ENCODE measurements at regions not wholly inside any gene's neighbourhood (a gene's known extent, or its start where the extent isn't known, plus 50 kb on each side); places are given as distances from the start of the nearest gene placed in this dataset.

GRCh38 chr2:17190527-17190926 lies 327.7 kb downstream of the RAD51AP2 start:
- Histone ChIP-seq H3K9me3 (replicated peaks; ENCODE audit: low read length) (no peaks in the 10 kb centered on the region), H3K27me3 (ENCODE audit: control insufficient read depth, insufficient read depth, low read length) (no peaks in the 10 kb centered on the region), H3K4me1 (ENCODE audit: control insufficient read depth, insufficient read depth, low read length) (no peaks in the 10 kb centered on the region), H3K36me3 (ENCODE audit: insufficient read depth, low read length) (no peaks in the 10 kb centered on the region), H3K4me3 (ENCODE audit: low read length) (no peak overlapping the region), H3K9ac (ENCODE audit: low read depth, low read length) (no peak overlapping the region), H3K4me2 (ENCODE audit: low read length) (no peak overlapping the region)

DNA sequence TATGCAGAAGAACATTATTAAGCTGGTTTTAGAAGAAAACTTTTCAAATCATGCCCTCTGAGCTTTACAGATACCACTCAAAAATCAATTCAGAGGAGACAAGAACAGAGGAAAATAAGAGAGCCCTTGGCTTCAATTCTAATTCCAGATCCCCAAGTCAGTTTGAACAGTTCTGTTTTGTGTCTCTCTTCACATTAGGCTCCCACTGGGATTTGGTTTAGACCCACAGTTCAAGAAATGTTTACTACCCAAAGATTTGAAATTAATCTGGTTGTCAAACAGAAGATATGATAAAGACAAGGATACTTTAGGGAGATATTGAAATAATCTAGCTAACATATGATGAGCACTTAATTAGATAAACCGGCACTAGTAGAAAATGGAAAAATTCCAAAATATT lies 329.5 kb downstream of the RAD51AP2 start:
- Histone ChIP-seq H3K9me3 (replicated peaks; ENCODE audit: low read length) (no peaks in the 10 kb centered on the region), H3K4me2 (ENCODE audit: low read length) (no peak overlapping the region), H3K4me1 (ENCODE audit: control insufficient read depth, insufficient read depth, low read length) (no peaks in the 10 kb centered on the region), H3K9ac (ENCODE audit: low read depth, low read length) (no peak overlapping the region), H3K27me3 (ENCODE audit: control insufficient read depth, insufficient read depth, low read length) (no peaks in the 10 kb centered on the region), H3K36me3 (ENCODE audit: insufficient read depth, low read length) (no peaks in the 10 kb centered on the region), H3K4me3 (ENCODE audit: low read length) (no peak overlapping the region)

DNA sequence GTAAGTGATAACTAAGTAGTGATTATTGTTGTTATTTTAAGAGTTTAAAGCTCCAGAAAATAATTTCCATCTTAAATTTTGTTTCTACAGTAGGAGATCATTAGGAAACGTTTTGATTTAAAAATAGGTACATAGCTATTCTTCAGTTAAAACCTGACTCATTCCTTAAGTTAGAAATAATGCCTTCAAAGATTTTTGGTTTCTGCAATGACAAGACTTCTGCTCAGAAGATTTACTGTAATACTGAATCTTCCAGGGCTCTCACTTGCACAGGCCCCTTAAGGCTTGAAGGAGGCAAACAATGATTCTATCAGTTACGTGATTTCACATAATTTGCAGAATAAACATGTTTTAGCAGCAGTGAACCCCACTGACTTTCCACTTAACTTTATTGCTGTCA lies 333.7 kb downstream of the RAD51AP2 start:
- Histone ChIP-seq H3K9ac (ENCODE audit: low read depth, low read length) (no peak overlapping the region), H3K36me3 (ENCODE audit: insufficient read depth, low read length) (no peaks in the 10 kb centered on the region), H3K4me3 (ENCODE audit: low read length) (no peak overlapping the region), H3K4me1 (ENCODE audit: control insufficient read depth, insufficient read depth, low read length) (no peaks in the 10 kb centered on the region), H3K4me2 (ENCODE audit: low read length) (no peak overlapping the region), H3K9me3 (replicated peaks; ENCODE audit: low read length) (no peaks in the 10 kb centered on the region), H3K27me3 (ENCODE audit: control insufficient read depth, insufficient read depth, low read length) (no peaks in the 10 kb centered on the region)

DNA sequence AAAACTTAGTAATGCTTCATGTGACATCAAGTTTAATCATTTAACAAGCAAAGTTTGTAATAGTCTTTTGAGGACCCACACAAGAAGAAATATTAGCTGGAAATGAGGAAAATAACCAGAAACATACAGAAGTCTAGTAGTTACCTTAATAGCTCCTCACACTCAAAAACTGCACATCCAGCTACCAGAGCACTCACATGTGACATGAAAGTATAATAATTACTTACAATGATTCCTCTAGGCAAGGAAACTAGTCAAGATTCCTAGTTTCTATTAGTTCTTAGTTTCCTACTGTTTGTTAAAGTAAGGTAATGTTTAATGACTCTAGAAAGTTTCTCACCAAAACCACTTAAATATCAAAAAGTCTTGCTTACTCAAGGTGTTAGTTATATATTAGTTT lies 335.8 kb downstream of the RAD51AP2 start:
- H3K36me3 ChIP-seq (ENCODE audit: insufficient read depth, low read length): no peaks in the 10 kb centered on the region
- no peak overlapping the region for H3K9ac ChIP-seq (ENCODE audit: low read depth, low read length)
- H3K4me3 ChIP-seq (ENCODE audit: low read length): no peak overlapping the region
- no peak overlapping the region for H3K4me2 ChIP-seq (ENCODE audit: low read length)
- no peaks in the 10 kb centered on the region for H3K4me1 ChIP-seq (ENCODE audit: control insufficient read depth, insufficient read depth, low read length)
- no peaks in the 10 kb centered on the region for H3K9me3 ChIP-seq (replicated peaks; ENCODE audit: low read length)
- no peaks in the 10 kb centered on the region for H3K27me3 ChIP-seq (ENCODE audit: control insufficient read depth, insufficient read depth, low read length)

DNA sequence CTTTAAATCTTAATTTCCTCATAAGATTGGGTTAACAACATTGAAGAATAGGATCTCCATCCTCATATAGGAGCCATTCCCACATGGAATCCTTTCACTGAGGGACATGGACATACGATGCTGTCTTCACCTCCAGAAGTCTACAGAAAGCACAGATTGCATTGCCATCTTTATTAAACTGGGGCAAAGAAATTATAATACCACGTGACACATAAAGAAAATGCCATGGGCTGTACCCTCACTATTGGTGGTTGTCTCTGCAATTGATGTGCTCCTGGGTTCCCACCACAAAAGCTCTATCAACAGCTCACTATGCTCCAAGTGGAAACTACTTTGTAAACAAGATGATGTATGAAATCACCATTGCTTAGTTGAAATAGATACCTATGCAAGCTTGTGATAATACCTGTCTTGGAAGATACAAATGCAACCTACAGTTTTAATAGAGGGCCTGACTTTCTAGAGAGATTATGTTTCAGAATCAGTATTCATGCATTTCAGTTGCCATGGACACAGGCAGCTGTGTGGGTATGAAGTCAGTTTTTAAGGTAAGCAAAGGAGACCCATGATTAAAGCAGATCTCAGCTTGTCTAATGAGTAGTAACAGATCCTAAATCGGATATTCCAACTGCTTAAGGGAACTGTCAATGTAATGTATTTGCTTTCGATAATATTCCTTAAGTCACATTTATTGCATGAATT lies 337.0 kb downstream of the RAD51AP2 start:
- Histone ChIP-seq H3K4me3 (ENCODE audit: low read length) (no peak overlapping the region), H3K4me2 (ENCODE audit: low read length) (no peak overlapping the region), H3K27me3 (ENCODE audit: control insufficient read depth, insufficient read depth, low read length) (no peaks in the 10 kb centered on the region), H3K36me3 (ENCODE audit: insufficient read depth, low read length) (no peaks in the 10 kb centered on the region), H3K4me1 (ENCODE audit: control insufficient read depth, insufficient read depth, low read length) (no peaks in the 10 kb centered on the region), H3K9ac (ENCODE audit: low read depth, low read length) (no peak overlapping the region), H3K9me3 (replicated peaks; ENCODE audit: low read length) (no peaks in the 10 kb centered on the region)

DNA sequence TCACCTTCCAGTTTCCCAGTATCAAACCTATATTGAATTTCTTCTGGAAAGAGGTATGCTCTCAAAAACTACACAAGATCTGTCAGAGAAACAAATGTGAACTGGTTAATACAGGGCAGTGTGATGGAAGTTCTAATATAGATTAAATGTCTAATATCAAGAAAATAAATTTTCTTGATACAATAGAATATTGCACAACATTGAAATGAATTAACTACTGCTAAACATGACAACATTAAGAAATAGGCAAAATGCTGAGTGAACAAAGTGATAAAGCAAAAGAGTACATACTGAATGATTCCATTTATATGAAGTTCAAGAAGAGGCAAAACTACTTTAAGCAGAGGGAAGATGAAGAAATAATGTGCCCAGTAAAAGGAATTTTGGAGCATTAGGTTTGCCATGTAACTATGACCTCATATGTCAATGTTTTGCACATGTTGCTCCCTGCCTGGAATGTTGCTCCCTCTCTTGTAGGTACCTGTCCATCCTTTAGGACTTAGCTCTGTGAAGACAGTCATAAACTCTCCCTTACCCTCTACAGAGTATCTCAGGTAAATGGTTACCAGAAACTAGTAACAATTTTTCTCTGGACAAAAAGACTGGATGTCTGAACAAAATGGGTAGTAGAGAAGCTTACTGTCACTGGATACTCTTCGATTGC lies 339.0 kb downstream of the RAD51AP2 start:
- H3K4me2 ChIP-seq (ENCODE audit: low read length): no peak overlapping the region
- H3K27me3 ChIP-seq (ENCODE audit: control insufficient read depth, insufficient read depth, low read length): no peaks in the 10 kb centered on the region
- H3K36me3 ChIP-seq (ENCODE audit: insufficient read depth, low read length): no peaks in the 10 kb centered on the region
- H3K4me1 ChIP-seq (ENCODE audit: control insufficient read depth, insufficient read depth, low read length): no peaks in the 10 kb centered on the region
- H3K9ac ChIP-seq (ENCODE audit: low read depth, low read length): no peak overlapping the region
- H3K4me3 ChIP-seq (ENCODE audit: low read length): no peak overlapping the region
- H3K9me3 ChIP-seq (replicated peaks; ENCODE audit: low read length): no peaks in the 10 kb centered on the region

DNA sequence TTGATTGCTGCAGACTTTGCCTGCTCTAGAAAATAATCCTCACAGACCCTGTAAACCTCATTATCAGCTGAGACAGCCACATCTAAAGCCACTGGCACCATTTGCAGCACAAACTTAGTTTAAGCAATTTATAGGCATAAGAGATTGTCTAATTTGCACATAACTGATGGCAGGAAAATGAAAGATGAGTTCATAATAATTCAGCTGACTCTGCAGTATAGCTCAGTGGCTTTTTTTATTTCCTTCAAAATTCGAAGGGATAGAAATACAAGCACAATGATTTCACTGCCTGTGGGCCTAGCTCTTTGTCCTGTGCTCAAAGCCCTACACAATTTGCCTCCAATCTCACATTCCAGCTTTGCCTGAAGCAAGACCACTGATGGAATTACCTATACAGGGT lies 341.2 kb downstream of the RAD51AP2 start:
- Histone ChIP-seq H3K36me3 (ENCODE audit: insufficient read depth, low read length) (no peaks in the 10 kb centered on the region), H3K4me1 (ENCODE audit: control insufficient read depth, insufficient read depth, low read length) (no peaks in the 10 kb centered on the region), H3K9ac (ENCODE audit: low read depth, low read length) (no peak overlapping the region), H3K4me3 (ENCODE audit: low read length) (no peak overlapping the region), H3K9me3 (replicated peaks; ENCODE audit: low read length) (no peaks in the 10 kb centered on the region), H3K4me2 (ENCODE audit: low read length) (no peak overlapping the region), H3K27me3 (ENCODE audit: control insufficient read depth, insufficient read depth, low read length) (no peaks in the 10 kb centered on the region)

GRCh38 chr2:17171446-17172049 lies 346.7 kb downstream of the RAD51AP2 start:
- no peak overlapping the region for H3K4me3 ChIP-seq (ENCODE audit: low read length)
- no peaks in the 10 kb centered on the region for H3K27me3 ChIP-seq (ENCODE audit: control insufficient read depth, insufficient read depth, low read length)
- no peak overlapping the region for H3K9ac ChIP-seq (ENCODE audit: low read depth, low read length)
- H3K4me2 ChIP-seq (ENCODE audit: low read length): no peak overlapping the region
- H3K9me3 ChIP-seq (replicated peaks; ENCODE audit: low read length): no peaks in the 10 kb centered on the region
- no peaks in the 10 kb centered on the region for H3K4me1 ChIP-seq (ENCODE audit: control insufficient read depth, insufficient read depth, low read length)
- H3K36me3 ChIP-seq (ENCODE audit: insufficient read depth, low read length): no peaks in the 10 kb centered on the region

- H3K9ac ChIP-seq (ENCODE audit: low read depth, low read length): no peak overlapping the region
- no peaks in the 10 kb centered on the region for H3K36me3 ChIP-seq (ENCODE audit: insufficient read depth, low read length)
- no peaks in the 10 kb centered on the region for H3K27me3 ChIP-seq (ENCODE audit: control insufficient read depth, insufficient read depth, low read length)
- H3K4me3 ChIP-seq (ENCODE audit: low read length): no peak overlapping the region
- no peak overlapping the region for H3K4me2 ChIP-seq (ENCODE audit: low read length)
- peaks cover 5% of the 10 kb centered on the region for H3K4me1 ChIP-seq (ENCODE audit: control insufficient read depth, insufficient read depth, low read length)
- H3K9me3 ChIP-seq (replicated peaks; ENCODE audit: low read length): no peaks in the 10 kb centered on the region
Observed at GRCh38 chr2:17166506-17166905, 351.7 kb downstream of the RAD51AP2 start.

GRCh38 chr2:17164550-17164949 lies 353.7 kb downstream of the RAD51AP2 start:
- Histone ChIP-seq H3K4me1 (ENCODE audit: control insufficient read depth, insufficient read depth, low read length) (peaks cover 5% of the 10 kb centered on the region), H3K9ac (ENCODE audit: low read depth, low read length) (no peak overlapping the region), H3K4me3 (ENCODE audit: low read length) (no peak overlapping the region), H3K36me3 (ENCODE audit: insufficient read depth, low read length) (no peaks in the 10 kb centered on the region), H3K4me2 (ENCODE audit: low read length) (no peak overlapping the region), H3K27me3 (ENCODE audit: control insufficient read depth, insufficient read depth, low read length) (no peaks in the 10 kb centered on the region), H3K9me3 (replicated peaks; ENCODE audit: low read length) (no peaks in the 10 kb centered on the region)

- Histone ChIP-seq H3K27me3 (ENCODE audit: control insufficient read depth, insufficient read depth, low read length) (no peaks in the 10 kb centered on the region), H3K9me3 (replicated peaks; ENCODE audit: low read length) (no peaks in the 10 kb centered on the region), H3K36me3 (ENCODE audit: insufficient read depth, low read length) (no peaks in the 10 kb centered on the region)
Observed at GRCh38 chr2:17163638-17164037, 354.6 kb downstream of the RAD51AP2 start.

DNA sequence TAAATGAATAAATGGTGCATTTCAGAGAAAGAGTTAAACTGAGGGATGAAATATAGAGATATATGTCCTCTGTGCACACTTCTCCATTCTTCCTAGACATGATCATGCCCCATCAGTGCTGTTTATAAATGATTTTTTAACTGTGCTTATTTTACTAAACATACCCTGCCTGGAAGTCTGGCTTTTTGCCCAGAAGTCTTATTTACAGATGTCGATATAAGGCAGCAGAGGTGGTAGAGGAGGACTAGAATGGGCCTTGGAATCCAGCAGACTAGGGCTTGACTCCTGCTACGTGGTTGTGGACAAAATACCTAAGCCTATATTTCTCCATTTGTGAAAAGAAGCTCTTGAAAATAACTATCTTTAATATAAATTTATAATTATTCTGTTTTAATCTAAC lies 355.5 kb downstream of the RAD51AP2 start:
- no peaks in the 10 kb centered on the region for H3K9me3 ChIP-seq (replicated peaks; ENCODE audit: low read length)
- H3K27me3 ChIP-seq (ENCODE audit: control insufficient read depth, insufficient read depth, low read length): no peaks in the 10 kb centered on the region
- no peaks in the 10 kb centered on the region for H3K36me3 ChIP-seq (ENCODE audit: insufficient read depth, low read length)
- H3K4me2 ChIP-seq (ENCODE audit: low read length): no peak overlapping the region
- no peak overlapping the region for H3K4me3 ChIP-seq (ENCODE audit: low read length)
- peaks cover 5% of the 10 kb centered on the region for H3K4me1 ChIP-seq (ENCODE audit: control insufficient read depth, insufficient read depth, low read length)
- H3K9ac ChIP-seq (ENCODE audit: low read depth, low read length): no peak overlapping the region

More at GRCh38 chr2:17163638-17164037, 354.6 kb downstream of the RAD51AP2 start:
- no peak overlapping the region for H3K4me2 ChIP-seq (ENCODE audit: low read length)
- no peak overlapping the region for H3K4me3 ChIP-seq (ENCODE audit: low read length)
- H3K9ac ChIP-seq (ENCODE audit: low read depth, low read length): no peak overlapping the region
- peaks cover 5% of the 10 kb centered on the region for H3K4me1 ChIP-seq (ENCODE audit: control insufficient read depth, insufficient read depth, low read length)
